ENCODE measurements at regions not wholly inside any gene's neighbourhood (a gene's known extent, or its start where the extent isn't known, plus 50 kb on each side); places are given as distances from the start of the nearest gene placed in this dataset.

DNA sequence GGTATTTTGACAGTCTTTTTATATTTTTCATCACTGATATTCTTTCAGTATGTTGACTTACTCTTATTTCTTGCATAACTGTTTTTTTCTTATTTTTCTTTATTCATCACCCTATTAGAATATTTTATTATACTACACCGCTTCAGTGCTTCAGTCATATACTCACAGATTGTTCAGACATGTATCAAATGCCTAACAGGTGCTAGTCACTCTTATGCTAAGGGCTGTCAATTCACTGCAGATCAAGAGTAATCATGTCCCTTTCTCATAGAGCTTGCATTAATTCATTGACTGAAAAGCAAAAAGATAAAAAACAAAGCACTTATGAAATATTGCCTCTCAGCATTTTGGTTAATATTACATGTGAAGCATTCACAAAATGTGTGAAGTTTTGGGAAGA is 1435.6 kb downstream of the STIM2 start:
- Mint-ChIP-seq H3K4me1 (peaks cover 6% of the 10 kb centered on the region), H3K4me3 (no peak overlapping the region), H3K27ac (no peak overlapping the region), H3K27me3 (ENCODE audit: insufficient read depth, low read depth, poor library complexity) (peaks cover 3% of the 10 kb centered on the region), H3K9me3 (peaks cover 6% of the 10 kb centered on the region; the same call in 2 of the 3 replicates), H3K36me3 (ENCODE audit: low read depth) (peaks cover 3% of the 10 kb centered on the region; the same call in 1 of the 3 replicates)
- Histone ChIP-seq H3K4me3 (no peak overlapping the region), H3F3A (replicated peaks; ENCODE audit: low read depth) (no peaks in the 10 kb centered on the region), H3K79me2 (replicated peaks; ENCODE audit: insufficient read depth) (no peaks in the 10 kb centered on the region), H3K4me1 (ENCODE audit: insufficient read depth) (peaks cover 7% of the 10 kb centered on the region; the same call in 1 of the 2 replicates), H2AFZ (no peak overlapping the region), H3K9me2 (ENCODE audit: insufficient read depth) (0 out of 2 replicates have a peak, but pooled peaks cover 4% of the 10 kb centered on the region), H3K4me2 (no peak overlapping the region), H3K36me3 (ENCODE audit: insufficient read depth) (peaks cover 3% of the 10 kb centered on the region), H4K20me1 (replicated peaks; ENCODE audit: insufficient read depth) (no peaks in the 10 kb centered on the region), H3K27me3 (ENCODE audit: insufficient read depth) (no peaks in the 10 kb centered on the region), H3K27ac (ENCODE audit: low read depth) (no peak overlapping the region)
- DNase-seq (ENCODE audit: low spot score), result no peak
- ATAC-seq, result no peak
- TF ChIP-seq, protein P1, sequence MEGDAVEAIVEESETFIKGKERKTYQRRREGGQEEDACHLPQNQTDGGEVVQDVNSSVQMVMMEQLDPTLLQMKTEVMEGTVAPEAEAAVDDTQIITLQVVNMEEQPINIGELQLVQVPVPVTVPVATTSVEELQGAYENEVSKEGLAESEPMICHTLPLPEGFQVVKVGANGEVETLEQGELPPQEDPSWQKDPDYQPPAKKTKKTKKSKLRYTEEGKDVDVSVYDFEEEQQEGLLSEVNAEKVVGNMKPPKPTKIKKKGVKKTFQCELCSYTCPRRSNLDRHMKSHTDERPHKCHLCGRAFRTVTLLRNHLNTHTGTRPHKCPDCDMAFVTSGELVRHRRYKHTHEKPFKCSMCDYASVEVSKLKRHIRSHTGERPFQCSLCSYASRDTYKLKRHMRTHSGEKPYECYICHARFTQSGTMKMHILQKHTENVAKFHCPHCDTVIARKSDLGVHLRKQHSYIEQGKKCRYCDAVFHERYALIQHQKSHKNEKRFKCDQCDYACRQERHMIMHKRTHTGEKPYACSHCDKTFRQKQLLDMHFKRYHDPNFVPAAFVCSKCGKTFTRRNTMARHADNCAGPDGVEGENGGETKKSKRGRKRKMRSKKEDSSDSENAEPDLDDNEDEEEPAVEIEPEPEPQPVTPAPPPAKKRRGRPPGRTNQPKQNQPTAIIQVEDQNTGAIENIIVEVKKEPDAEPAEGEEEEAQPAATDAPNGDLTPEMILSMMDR (conservative IDR thresholded peaks at IDR 0.05; ENCODE audit: low read depth in 2 of 2), result no peak
- TF ChIP-seq NANOG (IDR thresholded peaks at IDR 0.05; ENCODE audit: borderline replicate concordance), result no peak
- no peak for TF ChIP-seq EZH2 (IDR thresholded peaks at IDR 0.05; ENCODE audit: low read depth, unreplicated experiment)
- no peak for TF ChIP-seq EZH2phosphoT487 (IDR thresholded peaks at IDR 0.05; ENCODE audit: unreplicated experiment)
- TF ChIP-seq POLR2AphosphoS5 (IDR thresholded peaks at IDR 0.05; ENCODE audit: low read depth), result no peak
- TF ChIP-seq STAT1 (IDR thresholded peaks at IDR 0.05; ENCODE audit: unreplicated experiment), result no peak
- TF ChIP-seq ZNF114 (CRISPR knock-in tag; IDR thresholded peaks at IDR 0.05), result no peak
- TF ChIP-seq, protein P2, sequence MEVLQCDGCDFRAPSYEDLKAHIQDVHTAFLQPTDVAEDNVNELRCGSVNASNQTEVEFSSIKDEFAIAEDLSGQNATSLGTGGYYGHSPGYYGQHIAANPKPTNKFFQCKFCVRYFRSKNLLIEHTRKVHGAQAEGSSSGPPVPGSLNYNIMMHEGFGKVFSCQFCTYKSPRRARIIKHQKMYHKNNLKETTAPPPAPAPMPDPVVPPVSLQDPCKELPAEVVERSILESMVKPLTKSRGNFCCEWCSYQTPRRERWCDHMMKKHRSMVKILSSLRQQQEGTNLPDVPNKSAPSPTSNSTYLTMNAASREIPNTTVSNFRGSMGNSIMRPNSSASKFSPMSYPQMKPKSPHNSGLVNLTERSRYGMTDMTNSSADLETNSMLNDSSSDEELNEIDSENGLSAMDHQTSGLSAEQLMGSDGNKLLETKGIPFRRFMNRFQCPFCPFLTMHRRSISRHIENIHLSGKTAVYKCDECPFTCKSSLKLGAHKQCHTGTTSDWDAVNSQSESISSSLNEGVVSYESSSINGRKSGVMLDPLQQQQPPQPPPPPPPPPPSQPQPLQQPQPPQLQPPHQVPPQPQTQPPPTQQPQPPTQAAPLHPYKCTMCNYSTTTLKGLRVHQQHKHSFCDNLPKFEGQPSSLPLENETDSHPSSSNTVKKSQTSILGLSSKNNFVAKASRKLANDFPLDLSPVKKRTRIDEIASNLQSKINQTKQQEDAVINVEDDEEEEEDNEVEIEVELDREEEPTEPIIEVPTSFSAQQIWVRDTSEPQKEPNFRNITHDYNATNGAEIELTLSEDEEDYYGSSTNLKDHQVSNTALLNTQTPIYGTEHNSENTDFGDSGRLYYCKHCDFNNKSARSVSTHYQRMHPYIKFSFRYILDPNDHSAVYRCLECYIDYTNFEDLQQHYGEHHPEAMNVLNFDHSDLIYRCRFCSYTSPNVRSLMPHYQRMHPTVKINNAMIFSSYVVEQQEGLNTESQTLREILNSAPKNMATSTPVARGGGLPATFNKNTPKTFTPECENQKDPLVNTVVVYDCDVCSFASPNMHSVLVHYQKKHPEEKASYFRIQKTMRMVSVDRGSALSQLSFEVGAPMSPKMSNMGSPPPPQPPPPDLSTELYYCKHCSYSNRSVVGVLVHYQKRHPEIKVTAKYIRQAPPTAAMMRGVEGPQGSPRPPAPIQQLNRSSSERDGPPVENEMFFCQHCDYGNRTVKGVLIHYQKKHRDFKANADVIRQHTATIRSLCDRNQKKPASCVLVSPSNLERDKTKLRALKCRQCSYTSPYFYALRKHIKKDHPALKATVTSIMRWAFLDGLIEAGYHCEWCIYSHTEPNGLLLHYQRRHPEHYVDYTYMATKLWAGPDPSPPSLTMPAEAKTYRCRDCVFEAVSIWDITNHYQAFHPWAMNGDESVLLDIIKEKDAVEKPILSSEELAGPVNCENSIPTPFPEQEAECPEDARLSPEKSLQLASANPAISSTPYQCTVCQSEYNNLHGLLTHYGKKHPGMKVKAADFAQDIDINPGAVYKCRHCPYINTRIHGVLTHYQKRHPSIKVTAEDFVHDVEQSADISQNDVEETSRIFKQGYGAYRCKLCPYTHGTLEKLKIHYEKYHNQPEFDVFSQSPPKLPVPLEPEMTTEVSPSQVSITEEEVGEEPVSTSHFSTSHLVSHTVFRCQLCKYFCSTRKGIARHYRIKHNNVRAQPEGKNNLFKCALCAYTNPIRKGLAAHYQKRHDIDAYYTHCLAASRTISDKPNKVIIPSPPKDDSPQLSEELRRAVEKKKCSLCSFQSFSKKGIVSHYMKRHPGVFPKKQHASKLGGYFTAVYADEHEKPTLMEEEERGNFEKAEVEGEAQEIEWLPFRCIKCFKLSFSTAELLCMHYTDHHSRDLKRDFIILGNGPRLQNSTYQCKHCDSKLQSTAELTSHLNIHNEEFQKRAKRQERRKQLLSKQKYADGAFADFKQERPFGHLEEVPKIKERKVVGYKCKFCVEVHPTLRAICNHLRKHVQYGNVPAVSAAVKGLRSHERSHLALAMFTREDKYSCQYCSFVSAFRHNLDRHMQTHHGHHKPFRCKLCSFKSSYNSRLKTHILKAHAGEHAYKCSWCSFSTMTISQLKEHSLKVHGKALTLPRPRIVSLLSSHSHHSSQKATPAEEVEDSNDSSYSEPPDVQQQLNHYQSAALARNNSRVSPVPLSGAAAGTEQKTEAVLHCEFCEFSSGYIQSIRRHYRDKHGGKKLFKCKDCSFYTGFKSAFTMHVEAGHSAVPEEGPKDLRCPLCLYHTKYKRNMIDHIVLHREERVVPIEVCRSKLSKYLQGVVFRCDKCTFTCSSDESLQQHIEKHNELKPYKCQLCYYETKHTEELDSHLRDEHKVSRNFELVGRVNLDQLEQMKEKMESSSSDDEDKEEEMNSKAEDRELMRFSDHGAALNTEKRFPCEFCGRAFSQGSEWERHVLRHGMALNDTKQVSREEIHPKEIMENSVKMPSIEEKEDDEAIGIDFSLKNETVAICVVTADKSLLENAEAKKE (CRISPR knock-in tag; IDR thresholded peaks at IDR 0.05), result no peak
- TF ChIP-seq, protein P3, sequence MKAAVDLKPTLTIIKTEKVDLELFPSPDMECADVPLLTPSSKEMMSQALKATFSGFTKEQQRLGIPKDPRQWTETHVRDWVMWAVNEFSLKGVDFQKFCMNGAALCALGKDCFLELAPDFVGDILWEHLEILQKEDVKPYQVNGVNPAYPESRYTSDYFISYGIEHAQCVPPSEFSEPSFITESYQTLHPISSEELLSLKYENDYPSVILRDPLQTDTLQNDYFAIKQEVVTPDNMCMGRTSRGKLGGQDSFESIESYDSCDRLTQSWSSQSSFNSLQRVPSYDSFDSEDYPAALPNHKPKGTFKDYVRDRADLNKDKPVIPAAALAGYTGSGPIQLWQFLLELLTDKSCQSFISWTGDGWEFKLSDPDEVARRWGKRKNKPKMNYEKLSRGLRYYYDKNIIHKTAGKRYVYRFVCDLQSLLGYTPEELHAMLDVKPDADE (IDR thresholded peaks at IDR 0.05), result no peak
- TF ChIP-seq CREB1 (CRISPR knock-in tag; IDR thresholded peaks at IDR 0.05; ENCODE audit: low read depth), result no peak
- TF ChIP-seq, protein P4, sequence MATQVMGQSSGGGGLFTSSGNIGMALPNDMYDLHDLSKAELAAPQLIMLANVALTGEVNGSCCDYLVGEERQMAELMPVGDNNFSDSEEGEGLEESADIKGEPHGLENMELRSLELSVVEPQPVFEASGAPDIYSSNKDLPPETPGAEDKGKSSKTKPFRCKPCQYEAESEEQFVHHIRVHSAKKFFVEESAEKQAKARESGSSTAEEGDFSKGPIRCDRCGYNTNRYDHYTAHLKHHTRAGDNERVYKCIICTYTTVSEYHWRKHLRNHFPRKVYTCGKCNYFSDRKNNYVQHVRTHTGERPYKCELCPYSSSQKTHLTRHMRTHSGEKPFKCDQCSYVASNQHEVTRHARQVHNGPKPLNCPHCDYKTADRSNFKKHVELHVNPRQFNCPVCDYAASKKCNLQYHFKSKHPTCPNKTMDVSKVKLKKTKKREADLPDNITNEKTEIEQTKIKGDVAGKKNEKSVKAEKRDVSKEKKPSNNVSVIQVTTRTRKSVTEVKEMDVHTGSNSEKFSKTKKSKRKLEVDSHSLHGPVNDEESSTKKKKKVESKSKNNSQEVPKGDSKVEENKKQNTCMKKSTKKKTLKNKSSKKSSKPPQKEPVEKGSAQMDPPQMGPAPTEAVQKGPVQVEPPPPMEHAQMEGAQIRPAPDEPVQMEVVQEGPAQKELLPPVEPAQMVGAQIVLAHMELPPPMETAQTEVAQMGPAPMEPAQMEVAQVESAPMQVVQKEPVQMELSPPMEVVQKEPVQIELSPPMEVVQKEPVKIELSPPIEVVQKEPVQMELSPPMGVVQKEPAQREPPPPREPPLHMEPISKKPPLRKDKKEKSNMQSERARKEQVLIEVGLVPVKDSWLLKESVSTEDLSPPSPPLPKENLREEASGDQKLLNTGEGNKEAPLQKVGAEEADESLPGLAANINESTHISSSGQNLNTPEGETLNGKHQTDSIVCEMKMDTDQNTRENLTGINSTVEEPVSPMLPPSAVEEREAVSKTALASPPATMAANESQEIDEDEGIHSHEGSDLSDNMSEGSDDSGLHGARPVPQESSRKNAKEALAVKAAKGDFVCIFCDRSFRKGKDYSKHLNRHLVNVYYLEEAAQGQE (IDR thresholded peaks at IDR 0.05; ENCODE audit: unreplicated experiment), result no peak
- no peak for TF ChIP-seq JUNB (IDR thresholded peaks at IDR 0.05; ENCODE audit: unreplicated experiment)
- no peak for TF ChIP-seq ZNF331 (CRISPR knock-in tag; IDR thresholded peaks at IDR 0.05; ENCODE audit: low read depth)
